ENCODE measurements at regions not wholly inside any gene's neighbourhood (a gene's known extent, or its start where the extent isn't known, plus 50 kb on each side); places are given as distances from the start of the nearest gene placed in this dataset.
"Not testable (repeated sequence)": the region's sequence is repeated elsewhere in the genome, so short reads cannot be mapped to it uniquely, and the experiment has no call there.

- no peak for DNase-seq (ENCODE audit: low read depth in 2 of 2)
These were observed 121.3 kb upstream of the SALL4 start for GRCh38 chr20:51923633-51924032.

DNA sequence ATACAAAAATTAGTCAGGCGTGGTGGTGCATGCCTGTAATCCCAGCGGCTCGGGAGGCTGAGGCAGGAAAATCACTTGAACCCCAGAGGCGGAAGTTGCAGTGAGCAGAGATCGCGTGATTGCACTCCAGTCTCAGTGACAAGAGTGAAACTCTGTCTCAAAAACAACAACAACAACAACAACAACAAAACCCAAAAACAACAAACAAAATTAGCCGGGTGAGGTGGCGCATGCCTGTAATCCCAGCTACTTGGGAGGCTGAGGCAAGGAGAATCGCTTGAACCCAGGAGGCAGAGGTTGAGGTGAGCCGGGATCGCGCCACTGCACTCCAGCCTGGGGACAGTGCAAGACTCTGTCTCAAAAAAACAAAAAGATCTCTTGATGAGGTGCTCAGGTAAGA is 120.5 kb upstream of the SALL4 start:
- not testable (repeated sequence) for DNase-seq (ENCODE audit: low read depth in 2 of 2)

DNA sequence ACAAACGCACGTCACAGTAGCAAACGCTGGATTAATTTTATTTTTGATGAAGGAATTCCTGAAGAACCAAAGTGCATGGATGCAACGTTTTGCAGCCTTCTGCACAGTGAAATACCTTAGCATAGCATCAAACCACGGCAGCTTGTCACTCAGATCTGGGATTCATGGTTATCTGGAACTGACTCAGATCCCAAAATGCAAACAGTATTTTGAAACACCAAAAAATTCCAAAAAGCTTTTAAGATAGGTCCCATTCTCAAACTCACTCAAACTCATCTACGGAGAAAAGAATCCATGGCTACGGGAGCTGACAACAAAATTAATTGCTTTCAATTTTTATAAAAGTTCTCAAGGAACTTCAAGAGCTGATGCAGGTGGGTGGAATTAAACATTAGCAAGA is 116.2 kb upstream of the SALL4 start:
- DNase-seq (ENCODE audit: low read depth in 2 of 2), result no peak

DNA sequence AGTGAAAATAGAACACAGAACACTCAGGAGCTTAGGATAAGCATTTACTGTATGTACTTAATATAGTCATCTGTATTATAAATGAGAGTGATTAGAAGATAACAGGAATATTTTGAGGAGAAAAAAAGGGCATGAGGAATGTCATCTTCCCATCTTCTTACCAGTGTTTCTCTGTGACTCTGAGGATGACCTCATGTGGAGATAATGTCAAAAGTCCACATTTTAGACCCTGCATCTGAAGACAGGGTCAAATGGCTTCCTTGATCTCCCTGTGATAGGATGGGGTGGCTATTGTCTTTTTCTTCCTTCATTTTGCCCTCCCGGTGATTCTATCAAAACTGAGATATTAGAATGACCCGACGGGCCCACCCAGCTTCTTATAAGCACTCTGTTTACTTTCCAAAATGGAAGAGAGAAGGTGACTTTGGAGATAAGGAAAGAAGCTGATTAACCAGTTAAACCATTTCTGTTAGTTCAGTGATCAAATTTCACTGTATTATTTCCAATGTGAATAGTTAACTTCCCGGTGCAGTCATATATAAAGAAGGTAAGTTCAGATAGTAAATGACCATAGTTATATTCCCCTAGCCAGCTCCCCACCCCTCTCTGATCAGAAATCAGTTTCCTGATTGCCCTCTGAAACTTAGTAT is 115.7 kb upstream of the SALL4 start:
- no peak for DNase-seq (ENCODE audit: low read depth in 2 of 2)

DNA sequence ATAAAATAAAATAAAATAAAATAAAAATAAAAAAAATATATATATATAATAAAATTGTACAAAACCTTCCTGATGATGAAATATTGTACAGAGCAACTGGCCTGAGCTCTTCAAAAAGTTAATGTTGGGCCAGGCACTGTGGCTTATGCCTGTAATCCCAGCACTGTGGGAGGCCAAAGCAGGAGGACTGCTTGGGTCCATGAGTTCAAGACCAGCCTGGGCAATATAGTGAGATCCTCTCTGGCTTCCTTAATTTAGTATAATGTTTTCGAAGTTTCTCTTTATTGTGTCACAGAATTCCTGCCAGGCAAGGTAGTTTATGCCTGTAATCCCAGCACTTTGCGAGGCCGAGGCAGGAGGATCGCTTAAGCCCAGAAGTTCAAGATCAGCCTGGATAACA is 113.9 kb upstream of the SALL4 start:
- no peak for DNase-seq (ENCODE audit: low read depth in 2 of 2)

- no peak for DNase-seq (ENCODE audit: low read depth in 2 of 2)
These were observed 112.4 kb upstream of the SALL4 start for GRCh38 chr20:51914758-51915157.

DNA sequence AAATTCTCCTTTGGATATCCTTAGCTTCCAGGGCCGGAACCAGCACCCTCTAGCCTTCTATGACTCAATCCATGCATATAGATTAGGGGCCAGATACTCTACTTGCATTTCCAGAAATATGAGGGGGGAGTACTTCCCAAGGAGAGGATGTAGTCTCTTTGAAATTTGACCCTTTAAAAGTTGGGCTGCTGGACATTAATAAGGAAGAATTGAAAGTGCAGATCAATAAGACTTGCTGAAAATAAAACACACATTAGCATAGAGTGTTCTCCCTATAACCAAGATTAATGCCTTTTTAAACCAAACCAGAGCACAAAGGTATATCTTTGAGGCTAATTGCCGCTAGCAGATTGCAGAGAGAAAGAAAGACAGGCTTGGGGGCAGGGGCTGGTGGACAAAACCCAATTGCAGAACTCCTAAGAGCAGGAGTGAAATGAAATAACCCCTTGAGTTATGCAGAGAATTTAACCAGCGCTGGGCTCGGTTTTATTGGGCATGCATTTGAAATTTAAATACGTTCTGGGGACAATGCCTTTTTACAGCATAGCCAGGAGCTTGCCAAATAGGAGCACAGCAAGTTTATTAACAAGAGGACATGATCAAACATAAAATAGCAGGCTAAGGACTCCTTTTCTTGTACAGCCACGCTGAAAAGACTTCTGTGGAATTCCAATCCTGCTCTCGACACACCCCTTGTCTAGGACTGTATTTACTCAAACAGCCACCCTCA is 108.2 kb upstream of the SALL4 start:
- DNase-seq (ENCODE audit: low read depth in 2 of 2), result peak in 1 of 2 experiments; percentile 20

DNA sequence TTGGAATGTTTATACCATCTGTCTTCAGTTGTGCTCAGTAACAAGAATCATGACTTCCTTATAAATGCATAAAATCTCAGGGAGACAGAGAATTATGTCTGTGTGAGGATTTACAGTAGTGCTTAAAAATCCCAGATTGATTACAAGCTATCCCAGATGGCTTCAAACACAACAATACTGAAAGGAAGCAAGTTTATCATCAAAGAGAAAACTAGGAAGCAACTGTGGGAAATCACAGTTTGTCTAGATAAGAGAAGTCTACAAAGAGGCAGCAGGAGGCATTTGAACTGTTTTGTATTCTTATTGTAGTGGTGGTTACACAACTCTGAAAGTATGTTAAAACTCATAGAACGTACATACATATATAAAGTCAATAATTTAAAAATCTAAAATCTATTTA is 104.4 kb upstream of the SALL4 start:
- no peak for DNase-seq (ENCODE audit: low read depth in 2 of 2)

DNA sequence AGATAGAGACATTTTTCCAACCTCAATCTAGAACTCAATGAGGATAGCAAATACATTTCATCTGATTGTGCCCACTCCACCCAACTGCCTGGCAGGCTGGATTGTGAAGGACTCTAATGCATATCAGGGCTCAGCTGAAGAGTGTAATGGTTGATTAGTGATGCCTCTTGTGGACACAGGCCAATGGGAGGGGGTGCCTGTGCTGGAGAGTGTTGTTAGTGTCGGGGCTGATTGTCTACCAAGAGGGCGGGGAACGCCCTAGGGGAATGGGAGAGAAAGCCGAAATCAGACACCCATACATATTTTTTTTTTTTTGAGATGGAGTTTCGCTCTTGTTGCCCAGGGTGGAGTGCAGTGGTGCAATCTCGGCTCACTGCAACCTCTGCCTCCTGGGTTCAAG is 103.7 kb upstream of the SALL4 start:
- no peak for DNase-seq (ENCODE audit: low read depth in 2 of 2)

GRCh38 chr20:51902933-51903332 is 100.6 kb upstream of the SALL4 start:
- DNase-seq (ENCODE audit: low read depth in 2 of 2), result no peak

GRCh38 chr20:51900443-51900842 is 98.1 kb upstream of the SALL4 start:
- DNase-seq (ENCODE audit: low read depth in 2 of 2), result no peak

- DNase-seq (ENCODE audit: low read depth in 2 of 2), result no peak
These were observed 97.4 kb upstream of the SALL4 start for GRCh38 chr20:51899674-51900073.

GRCh38 chr20:51898788-51899187 is 96.5 kb upstream of the SALL4 start:
- DNase-seq (ENCODE audit: low read depth in 2 of 2), result no peak

DNA sequence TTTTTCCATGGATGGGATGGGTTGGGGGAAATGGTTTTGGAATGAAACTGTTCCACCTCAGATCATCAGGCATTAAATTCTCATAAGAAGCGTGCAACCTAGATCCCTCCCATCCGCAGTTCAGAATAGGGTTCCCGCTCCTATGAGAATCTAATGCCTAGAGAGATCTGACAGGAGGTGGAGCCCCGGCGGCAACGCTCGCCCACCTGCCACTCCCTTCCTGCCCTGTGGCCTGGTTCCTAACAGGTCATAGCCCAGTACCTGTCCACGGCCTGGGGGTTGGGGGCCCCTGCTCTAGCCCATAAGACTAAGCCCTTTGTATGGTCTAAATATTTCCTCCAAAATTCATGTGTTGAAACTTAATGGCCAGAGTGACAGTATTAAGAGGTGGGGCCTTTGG is 92.3 kb upstream of the SALL4 start:
- DNase-seq (ENCODE audit: low read depth in 2 of 2), result no peak

DNA sequence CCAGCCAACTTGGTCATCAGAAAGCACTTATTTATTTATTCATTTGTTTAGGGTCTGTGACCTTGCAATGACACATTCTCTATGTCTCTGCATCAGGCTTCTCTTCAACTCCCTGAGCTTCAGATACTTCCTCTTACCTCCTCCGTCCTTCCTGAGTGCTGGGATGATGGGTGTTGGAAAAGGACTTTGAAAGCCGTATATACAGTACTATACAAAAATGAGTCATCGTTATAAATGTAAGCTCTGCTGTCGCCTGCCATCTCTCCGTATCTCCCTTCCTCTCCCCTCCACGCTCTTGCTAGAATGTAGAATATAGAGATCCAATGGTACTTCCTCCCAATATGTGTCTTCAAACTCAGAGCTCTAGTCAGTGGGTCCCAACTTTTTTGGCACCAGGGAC is 91.9 kb upstream of the SALL4 start:
- DNase-seq (ENCODE audit: low read depth in 2 of 2), result no peak

- DNase-seq (ENCODE audit: low read depth in 2 of 2), result no peak
These were observed 91.4 kb upstream of the SALL4 start for GRCh38 chr20:51893723-51894122.

DNA sequence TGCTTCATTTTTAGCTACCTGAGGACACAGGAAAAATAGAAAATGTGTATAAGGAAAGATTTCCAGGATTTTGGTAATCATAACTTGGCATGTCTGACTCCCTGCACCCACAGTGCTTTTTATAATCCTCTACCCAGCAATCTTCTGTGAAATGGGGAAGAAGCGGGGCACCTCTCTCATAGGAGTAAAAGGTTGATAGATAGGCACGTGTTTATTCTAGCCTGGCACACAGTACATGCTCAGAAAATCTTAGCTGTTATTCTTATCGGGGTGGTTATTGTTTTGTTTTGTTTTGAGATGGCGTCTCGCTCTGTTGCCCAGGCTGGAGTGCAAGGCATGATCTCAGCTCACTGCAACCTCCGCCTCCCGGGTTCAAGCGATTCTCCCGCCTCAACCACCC is 87.7 kb upstream of the SALL4 start:
- no peak for DNase-seq (ENCODE audit: low read depth in 2 of 2)

- no peak for DNase-seq (ENCODE audit: low read depth in 2 of 2)
These were observed 87.1 kb upstream of the SALL4 start for GRCh38 chr20:51889466-51889865.

DNA sequence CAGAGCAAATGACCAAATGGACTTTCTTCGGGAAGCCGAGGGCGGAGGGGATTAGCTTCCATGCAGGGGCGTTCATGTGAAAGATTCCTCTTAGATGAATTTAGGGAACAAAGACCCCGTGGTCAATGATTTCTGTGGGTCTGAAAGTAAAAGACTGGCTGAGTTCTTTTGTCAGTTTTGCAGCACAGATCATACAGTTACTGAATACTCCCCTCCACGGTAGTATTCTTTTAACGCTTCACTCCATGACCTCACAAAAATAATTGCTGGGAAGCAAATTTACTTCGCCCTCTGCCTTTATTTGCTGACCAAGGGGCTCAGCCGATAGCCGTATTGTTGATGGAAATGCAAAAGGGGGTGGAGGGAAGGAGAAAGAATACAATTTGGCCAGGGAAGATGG is 86.0 kb upstream of the SALL4 start:
- DNase-seq (ENCODE audit: low read depth in 2 of 2), result no peak

- no peak for DNase-seq (ENCODE audit: low read depth in 2 of 2)
These were observed 84.7 kb upstream of the SALL4 start for GRCh38 chr20:51886891-51887608.

GRCh38 chr20:51886341-51886740 is 84.0 kb upstream of the SALL4 start:
- DNase-seq (ENCODE audit: low read depth in 2 of 2), result no peak

- DNase-seq (ENCODE audit: low read depth in 2 of 2), result peak; percentile 48
These were observed 82.2 kb upstream of the SALL4 start for GRCh38 chr20:51884561-51884960.

GRCh38 chr20:51880188-51880587 is 77.9 kb upstream of the SALL4 start:
- no peak for DNase-seq (ENCODE audit: low read depth in 2 of 2)
